ENCODE measurements at regions not wholly inside any gene's neighbourhood (a gene's known extent, or its start where the extent isn't known, plus 50 kb on each side); places are given as distances from the start of the nearest gene placed in this dataset.
A peak's percentile ranks its signal among the peaks of the same experiment; 100 is the strongest.

DNA sequence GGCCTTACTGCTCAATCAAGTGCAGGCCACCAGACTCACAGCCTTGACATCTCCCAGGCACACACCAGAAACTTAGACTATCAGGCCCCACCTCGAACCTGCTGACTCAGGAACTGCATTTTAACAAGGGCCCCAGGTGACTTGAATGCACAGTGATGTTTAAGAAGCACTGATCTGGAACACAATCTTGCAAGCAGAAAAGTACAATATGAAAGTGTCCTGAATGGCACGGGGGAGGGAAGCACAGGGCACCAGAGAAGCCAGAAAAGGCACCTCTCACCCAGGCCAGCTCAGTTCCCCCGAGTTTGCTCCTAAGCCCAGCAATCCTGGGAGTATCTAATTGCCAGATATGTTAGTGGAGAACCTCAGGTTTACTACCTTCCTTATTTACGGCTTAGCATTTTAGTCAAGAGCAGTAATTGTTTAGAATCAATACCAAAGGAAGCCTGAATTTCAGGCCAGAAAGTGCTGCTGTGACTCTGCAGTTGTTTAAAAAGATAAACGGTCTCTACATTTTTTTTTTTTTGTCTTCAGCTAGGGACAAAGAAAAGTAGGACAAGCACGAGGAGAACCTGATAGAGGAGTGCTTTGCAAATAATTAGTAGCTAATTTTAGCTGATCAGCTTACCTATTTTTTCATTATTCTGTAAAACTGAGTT is 50.9 kb upstream of the CDC42BPA start:
- Histone ChIP-seq H3K27me3 (ENCODE audit: insufficient read depth, low read length, poor library complexity, severe bottlenecking) (no peaks in the 10 kb centered on the region), H3K36me3 (ENCODE audit: insufficient read depth, low read length) (no peaks in the 10 kb centered on the region), H3K4me1 (ENCODE audit: insufficient read depth, low read length) (no peaks in the 10 kb centered on the region), H3K4me3 (ENCODE audit: low read length) (no peak overlapping the region), H3K27ac (ENCODE audit: low read depth, low read length) (peak overlapping the region; percentile 71), H3K9me3 (ENCODE audit: low read length) (no peaks in the 10 kb centered on the region)
- Mint-ChIP-seq H3K27me3 (peaks cover 5 to 14% of the 10 kb centered on the region in 2 donors), H3K4me1 (no peaks in the 10 kb centered on the region), H3K9me3 (no peaks in the 10 kb centered on the region), H3K27ac (no peak overlapping the region), H3K4me3 (no peak overlapping the region), H3K36me3 (no peaks in the 10 kb centered on the region)
- ChIA-PET POLR2A (no interaction called here), CTCF (no interaction called here)
- DNase-seq, result no peak

All from CD8-positive, alpha-beta memory T cell (primary cell).